Raji (cell line): ENCODE measurements at regions not wholly inside any gene's neighbourhood (a gene's known extent, or its start where the extent isn't known, plus 50 kb on each side); places are given as distances from the start of the nearest gene placed in this dataset.

Experiments used
- POLR2A ChIP-seq: IDR thresholded peaks from 2 replicates; pipeline ENCODE4 v1.6.1; 2011; ENCODE audit warnings: low read depth, low read length, control low read depth; ENCODE audit not compliant: insufficient read depth

GRCh38 chr17:77847221-77848085 lies 111.0 kb upstream of the TNRC6C start:
- no peak for TF ChIP-seq POLR2A

- TF ChIP-seq POLR2A: no peak
Measured at GRCh38 chr17:77848257-77848656, 110.2 kb upstream of the TNRC6C start.

- TF ChIP-seq POLR2A: no peak
Measured at GRCh38 chr17:77849239-77849638, 109.3 kb upstream of the TNRC6C start.

GRCh38 chr17:77851921-77852320 lies 106.6 kb upstream of the TNRC6C start:
- no peak for TF ChIP-seq POLR2A

GRCh38 chr17:77852731-77853130 lies 105.8 kb upstream of the TNRC6C start:
- no peak for TF ChIP-seq POLR2A

GRCh38 chr17:77853191-77853977 lies 105.1 kb upstream of the TNRC6C start:
- no peak for TF ChIP-seq POLR2A

GRCh38 chr17:77854083-77854758 lies 104.3 kb upstream of the TNRC6C start:
- no peak for TF ChIP-seq POLR2A

- TF ChIP-seq POLR2A: no peak
Measured at GRCh38 chr17:77854759-77855745, 103.5 kb upstream of the TNRC6C start.

- no peak for TF ChIP-seq POLR2A
Measured at GRCh38 chr17:77856551-77857305, 101.8 kb upstream of the TNRC6C start.

- no peak for TF ChIP-seq POLR2A
Measured at GRCh38 chr17:77857306-77857555, 101.3 kb upstream of the TNRC6C start.

GRCh38 chr17:77857613-77858012 lies 100.9 kb upstream of the TNRC6C start:
- no peak for TF ChIP-seq POLR2A

GRCh38 chr17:77858291-77859034 lies 100.0 kb upstream of the TNRC6C start:
- TF ChIP-seq POLR2A: no peak

- no peak for TF ChIP-seq POLR2A
Measured at GRCh38 chr17:77859035-77859810, 99.3 kb upstream of the TNRC6C start.

GRCh38 chr17:77861133-77861695 lies 97.3 kb upstream of the TNRC6C start:
- TF ChIP-seq POLR2A: no peak
